ENCODE measurements at regions not wholly inside any gene's neighbourhood (a gene's known extent, or its start where the extent isn't known, plus 50 kb on each side); places are given as distances from the start of the nearest gene placed in this dataset.

- Histone ChIP-seq H3K9me3 (no peaks in the 10 kb centered on the region), H3K27me3 (replicated peaks; ENCODE audit: insufficient read depth) (no peaks in the 10 kb centered on the region), H3K27ac (no peak overlapping the region), H3K36me3 (no peaks in the 10 kb centered on the region), H3K4me1 (replicated peaks) (no peaks in the 10 kb centered on the region), H3K4me3 (no peak overlapping the region)
- no peak for TF ChIP-seq POLR2A (IDR thresholded peaks at IDR 0.05)
- TF ChIP-seq POLR2AphosphoS5 (IDR thresholded peaks at IDR 0.05), result no peak
- intact Hi-C loops (cut with DNase I), result no loop called here
- DNase-seq (ENCODE audit: low spot score), result no peak
Measured at GRCh38 chr1:175808999-175809398, 65.6 kb upstream of the TNR start.

GRCh38 chr1:175808573-175808972 is 65.2 kb upstream of the TNR start:
- intact Hi-C loops (cut with DNase I), result no loop called here

GRCh38 chr1:175804561-175804960 is 61.2 kb upstream of the TNR start:
- no peak for TF ChIP-seq POLR2A (IDR thresholded peaks at IDR 0.05)
- TF ChIP-seq POLR2AphosphoS5 (IDR thresholded peaks at IDR 0.05), result no peak
- TF ChIP-seq CTCF (IDR thresholded peaks at IDR 0.05), result no peak
- H3K4me1 ChIP-seq (replicated peaks), result no peaks in the 10 kb centered on the region
- 79% methylated on average over 3 of the region's 3 CpGs for WGBS
- H3K36me3 ChIP-seq, result no peaks in the 10 kb centered on the region
- no peaks in the 10 kb centered on the region for H3K27me3 ChIP-seq (replicated peaks; ENCODE audit: insufficient read depth)
- DNase-seq (ENCODE audit: low spot score), result no peak
- no peak overlapping the region for H3K27ac ChIP-seq
- intact Hi-C loops (cut with DNase I), result no loop called here
- H3K4me3 ChIP-seq, result no peak overlapping the region
- no peaks in the 10 kb centered on the region for H3K9me3 ChIP-seq

More at GRCh38 chr1:175808573-175808972, 65.2 kb upstream of the TNR start:
- H3K27me3 ChIP-seq (replicated peaks; ENCODE audit: insufficient read depth), result no peaks in the 10 kb centered on the region
- no peak overlapping the region for H3K27ac ChIP-seq
- no peak for TF ChIP-seq CTCF (IDR thresholded peaks at IDR 0.05)
- no peak for TF ChIP-seq POLR2AphosphoS5 (IDR thresholded peaks at IDR 0.05)
- no peak for TF ChIP-seq POLR2A (IDR thresholded peaks at IDR 0.05)
- no peak overlapping the region for H3K4me3 ChIP-seq
- no peaks in the 10 kb centered on the region for H3K36me3 ChIP-seq
- WGBS, result 36% methylated on average over 4 of the region's 4 CpGs
- DNase-seq (ENCODE audit: low spot score), result no peak
- no peaks in the 10 kb centered on the region for H3K9me3 ChIP-seq
- H3K4me1 ChIP-seq (replicated peaks), result no peaks in the 10 kb centered on the region

GRCh38 chr1:175803413-175803812 is 60.0 kb upstream of the TNR start:
- H3K4me1 ChIP-seq (replicated peaks), result no peaks in the 10 kb centered on the region
- intact Hi-C loops (cut with DNase I), result no loop called here
- TF ChIP-seq CTCF (IDR thresholded peaks at IDR 0.05), result no peak
- TF ChIP-seq POLR2AphosphoS5 (IDR thresholded peaks at IDR 0.05), result no peak
- no peak for TF ChIP-seq POLR2A (IDR thresholded peaks at IDR 0.05)

GRCh38 chr1:175802407-175803123 is 59.2 kb upstream of the TNR start:
- Histone ChIP-seq H3K27ac (no peak overlapping the region), H3K4me3 (no peak overlapping the region), H3K9me3 (no peaks in the 10 kb centered on the region), H3K27me3 (replicated peaks; ENCODE audit: insufficient read depth) (no peaks in the 10 kb centered on the region), H3K36me3 (no peaks in the 10 kb centered on the region), H3K4me1 (replicated peaks) (no peaks in the 10 kb centered on the region)
- DNase-seq (ENCODE audit: low spot score), result no peak
- intact Hi-C loops (cut with DNase I), result no loop called here
- TF ChIP-seq POLR2A (IDR thresholded peaks at IDR 0.05) (no peak), POLR2AphosphoS5 (IDR thresholded peaks at IDR 0.05) (no peak), CTCF (IDR thresholded peaks at IDR 0.05) (no peak)
- WGBS, result 74% methylated on average over 10 of the region's 10 CpGs

More at GRCh38 chr1:175803413-175803812, 60.0 kb upstream of the TNR start:
- Histone ChIP-seq H3K36me3 (no peaks in the 10 kb centered on the region), H3K9me3 (no peaks in the 10 kb centered on the region), H3K4me3 (no peak overlapping the region), H3K27me3 (replicated peaks; ENCODE audit: insufficient read depth) (no peaks in the 10 kb centered on the region), H3K27ac (no peak overlapping the region)
- WGBS, result 75% methylated on average over 1 of the region's 1 CpG
- DNase-seq (ENCODE audit: low spot score), result no peak

Measured in prostate gland (tissue), 2 donors.